SK-N-MC (cell line): ENCODE measurements at regions not wholly inside any gene's neighbourhood (a gene's known extent, or its start where the extent isn't known, plus 50 kb on each side); places are given as distances from the start of the nearest gene placed in this dataset.

Source experiments
- EZH2 ChIP-seq: fragments of 200-600 bp; sonication (generic); IDR thresholded peaks from one replicate; pipeline ENCODE4 v1.6.1; 2017; ENCODE audit warnings: antibody characterized with exemption
- POLR2AphosphoS5 ChIP-seq: IDR thresholded peaks from 2 replicates; pipeline ENCODE4 v1.6.1; 2012; ENCODE audit warnings: mild to moderate bottlenecking, low read depth, low read length, borderline replicate concordance

DNA sequence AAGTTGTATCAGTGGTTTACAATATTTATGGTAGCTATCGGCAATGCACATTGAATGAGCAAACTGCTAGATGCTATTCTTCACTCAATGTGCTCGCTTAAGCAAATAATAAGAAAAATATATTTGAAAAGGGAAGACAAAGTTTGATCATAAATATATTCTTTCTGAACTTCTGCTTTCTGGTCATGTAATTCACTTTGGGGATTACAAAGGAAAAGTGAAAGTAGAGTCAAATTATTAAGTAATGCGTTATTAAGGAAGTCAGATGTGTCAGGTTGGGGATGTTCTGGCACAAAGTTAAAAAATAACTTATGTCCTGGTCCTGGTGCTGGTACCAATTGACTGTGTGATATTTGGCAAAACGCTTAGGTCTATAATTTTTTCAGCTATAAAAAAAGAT lies 98.0 kb upstream of the TRIM77 start:
- no peak for TF ChIP-seq EZH2
- TF ChIP-seq POLR2AphosphoS5 = no peak
